ENCODE measurements at regions not wholly inside any gene's neighbourhood (a gene's known extent, or its start where the extent isn't known, plus 50 kb on each side); places are given as distances from the start of the nearest gene placed in this dataset.

DNA sequence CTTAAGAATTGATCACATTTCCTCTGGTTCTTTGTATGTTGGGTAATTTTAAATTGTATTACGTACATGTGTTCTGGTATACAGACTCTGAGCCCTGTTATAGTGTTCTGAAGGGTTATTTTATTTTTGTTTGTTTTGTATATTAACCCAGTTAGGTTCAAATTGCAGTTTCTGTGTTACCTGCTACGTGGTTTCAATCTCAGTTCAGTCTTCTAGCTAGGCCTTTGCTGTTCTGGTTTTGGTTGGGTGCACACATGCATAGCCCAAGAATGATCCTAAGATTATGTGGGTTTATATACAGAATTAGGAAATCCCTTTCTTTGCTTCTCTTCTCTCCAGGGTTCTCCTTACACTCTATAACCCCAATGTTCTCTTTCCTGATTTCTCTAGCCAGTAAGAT is 161.0 kb downstream of the PPP1R2C start:
- no peak for DNase-seq

DNA sequence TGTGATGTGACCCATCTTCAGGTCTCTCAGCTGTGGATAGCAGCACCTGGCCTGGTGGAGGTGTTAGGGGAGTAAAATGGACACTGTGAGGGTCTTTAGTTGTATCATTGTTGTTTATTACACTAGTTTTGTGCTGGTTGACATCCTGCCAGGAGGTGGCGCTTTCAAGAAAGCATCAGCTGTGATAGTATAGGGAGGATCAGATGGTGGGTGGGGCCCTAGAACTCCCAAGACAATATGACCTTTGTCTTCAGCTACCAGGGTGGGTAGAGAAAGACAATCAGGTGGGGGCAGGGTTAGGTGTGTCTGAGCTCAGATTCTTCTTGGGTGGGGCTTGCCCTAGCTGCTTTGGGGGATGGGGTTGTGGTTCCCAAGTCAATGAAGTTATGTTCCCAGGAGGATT is 162.8 kb downstream of the PPP1R2C start:
- no peak for DNase-seq

GRCh38 chrX:42606591-42606990 is 171.4 kb downstream of the PPP1R2C start:
- DNase-seq: no peak

- no peak for DNase-seq
These were observed 173.7 kb downstream of the PPP1R2C start for GRCh38 chrX:42604302-42604701.

GRCh38 chrX:42603016-42603415 is 174.9 kb downstream of the PPP1R2C start:
- DNase-seq: no peak

DNA sequence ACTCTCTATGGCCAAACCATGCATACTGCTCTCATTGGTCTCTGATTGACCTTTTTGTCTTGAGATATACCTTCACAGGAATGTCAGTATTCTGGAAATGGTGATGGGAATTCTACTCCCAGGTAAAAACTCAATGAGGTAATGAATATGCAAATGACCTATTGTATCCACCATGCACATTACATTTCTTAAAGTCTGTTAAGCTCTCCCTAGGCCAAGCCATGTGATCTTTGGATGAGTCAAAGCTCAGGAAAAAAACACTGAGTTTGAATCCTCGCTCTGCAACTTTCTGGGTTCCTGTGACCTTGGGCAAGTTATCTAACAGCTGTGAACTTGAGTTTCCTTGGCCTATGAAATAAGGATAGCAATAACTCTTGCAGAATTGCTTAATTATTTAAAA is 175.4 kb downstream of the PPP1R2C start:
- no peak for DNase-seq

GRCh38 chrX:42602136-42602535 is 175.8 kb downstream of the PPP1R2C start:
- no peak for DNase-seq

DNA sequence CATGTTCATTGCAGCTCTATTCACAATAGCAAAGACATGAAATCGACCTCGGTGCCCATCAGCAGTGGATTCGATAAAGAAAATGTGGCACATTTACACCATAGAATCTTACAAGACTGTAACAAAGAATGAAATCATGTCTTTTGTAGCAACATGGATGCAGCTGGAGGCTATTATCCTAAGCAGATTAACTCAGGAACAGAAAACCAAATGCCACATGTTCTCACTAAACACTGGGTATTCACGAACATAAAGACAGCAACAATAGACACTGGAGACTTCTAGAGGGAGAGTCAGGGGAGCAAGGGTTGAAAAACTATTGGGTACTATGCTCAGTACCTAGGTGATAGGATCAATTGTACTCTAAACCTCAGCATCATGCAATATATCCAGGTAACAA is 180.5 kb downstream of the PPP1R2C start:
- no peak for DNase-seq

DNA sequence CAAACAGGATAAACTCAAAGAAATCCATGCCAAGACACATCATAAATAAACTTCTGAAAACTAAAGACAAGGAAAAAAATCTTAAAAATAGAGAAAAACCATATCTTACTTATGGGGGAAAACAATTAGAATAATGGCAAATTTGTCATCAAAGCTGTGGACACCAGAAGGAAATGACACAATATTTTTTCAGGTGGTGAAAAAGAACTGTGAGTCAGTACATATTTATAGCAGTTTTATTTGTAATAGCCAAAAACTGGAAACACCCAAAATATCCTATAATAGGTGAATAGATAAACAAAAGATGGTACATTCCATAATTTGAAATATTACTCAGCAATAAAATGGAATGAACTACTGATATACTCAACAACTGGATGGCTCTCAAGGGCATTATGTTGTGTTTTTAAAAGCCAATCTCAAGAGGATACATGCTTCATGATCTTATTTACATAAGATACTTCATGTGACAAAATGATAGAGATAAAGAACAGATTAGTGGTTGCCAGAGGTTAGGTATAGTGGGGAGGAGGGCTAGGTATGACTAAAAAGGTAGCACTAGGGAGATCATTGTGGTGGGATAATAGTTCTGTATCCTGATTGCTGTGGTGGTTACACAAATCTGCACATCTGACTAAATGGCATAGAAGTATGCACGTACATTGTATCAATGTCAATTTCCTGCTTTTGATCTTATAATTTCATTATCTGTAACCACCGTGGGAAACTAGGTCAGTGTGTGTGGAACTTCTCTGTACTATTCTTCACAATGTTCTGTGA is 191.9 kb downstream of the PPP1R2C start:
- DNase-seq: no peak

DNA sequence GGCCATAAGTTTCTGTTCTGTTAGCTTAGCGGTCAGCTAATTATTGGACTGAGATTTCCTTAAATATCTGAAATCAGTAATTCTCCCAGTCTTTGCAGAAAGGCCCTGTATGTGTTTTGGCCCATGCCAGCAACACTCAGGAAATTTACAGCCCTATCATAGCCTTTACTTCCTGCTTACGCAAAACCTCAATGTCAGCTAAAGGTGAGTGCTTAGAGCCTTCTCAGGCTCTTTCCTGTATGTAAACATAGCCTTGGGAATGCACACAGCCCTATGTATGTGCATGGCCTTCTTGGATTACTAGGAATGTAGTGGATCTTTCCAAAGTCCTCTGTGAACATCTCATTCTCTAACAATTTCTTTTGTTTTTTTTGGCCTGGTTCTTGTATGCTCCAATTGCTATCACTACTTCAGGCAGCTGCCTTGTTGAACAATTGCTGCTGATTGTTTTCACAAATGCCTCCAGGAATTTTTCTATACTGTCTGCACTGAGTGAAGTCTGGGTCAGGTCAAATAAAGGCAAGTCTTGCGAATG is 200.0 kb downstream of the PPP1R2C start:
- DNase-seq: no peak

- DNase-seq: no peak
These were observed 210.7 kb downstream of the PPP1R2C start for GRCh38 chrX:42567268-42567667.

GRCh38 chrX:42565739-42566138 is 212.2 kb downstream of the PPP1R2C start:
- no peak for DNase-seq

DNA sequence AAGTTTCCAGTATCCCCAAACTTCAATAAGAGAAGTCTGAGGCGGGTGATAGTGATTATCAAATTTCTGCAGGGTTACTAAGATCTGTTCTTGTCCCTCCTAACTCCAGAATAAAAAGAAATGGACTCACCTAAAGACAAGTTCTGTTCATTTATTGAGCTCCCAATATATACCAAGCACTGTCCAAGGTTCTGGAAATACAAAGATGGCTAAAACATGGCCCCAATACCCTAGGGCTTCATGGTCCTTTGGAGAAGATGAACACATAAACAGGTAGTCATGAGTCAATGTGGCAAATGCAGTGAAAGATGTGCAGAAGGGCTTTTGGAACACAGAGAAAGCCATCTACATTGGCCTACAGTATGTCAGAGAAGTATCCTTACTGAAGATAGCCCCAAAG is 231.2 kb downstream of the PPP1R2C start:
- DNase-seq: no peak

DNA sequence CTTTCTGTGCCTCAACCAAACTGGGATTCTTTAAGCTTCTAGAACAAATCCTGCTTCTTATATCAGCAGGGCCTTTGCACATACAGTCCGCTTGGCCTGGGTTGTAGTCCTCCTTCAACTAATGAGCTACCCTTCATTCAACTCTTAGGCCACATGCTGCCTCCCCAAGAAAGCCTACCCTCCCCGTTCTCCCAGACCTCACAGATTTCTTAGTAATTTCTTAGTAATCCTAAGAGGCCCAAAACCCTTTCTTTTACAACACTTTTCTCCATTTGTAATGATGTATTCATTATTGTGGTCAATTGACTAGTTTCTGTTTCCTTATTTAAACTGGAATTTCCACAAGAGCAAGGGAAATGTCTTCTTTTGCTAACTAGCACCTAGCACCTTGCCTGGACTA is 233.1 kb downstream of the PPP1R2C start:
- DNase-seq: no peak

DNA sequence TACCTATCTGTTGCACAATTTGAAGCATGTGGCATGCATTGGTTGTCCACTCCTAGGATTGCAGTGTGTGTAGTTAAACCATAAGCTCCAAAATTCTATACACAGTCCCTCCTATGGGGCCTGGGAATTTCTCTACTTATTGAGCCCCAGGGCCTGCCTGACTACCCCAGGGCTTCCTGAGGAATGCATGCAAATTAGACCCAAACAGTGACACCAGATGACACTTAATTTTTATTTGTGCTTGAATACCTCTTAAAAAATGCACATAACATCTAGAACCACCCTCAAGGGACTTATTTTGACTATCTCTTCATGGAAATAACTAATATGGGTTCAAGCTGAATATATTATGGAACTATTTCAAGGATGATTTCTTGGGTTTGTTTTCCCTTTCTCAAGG is 236.4 kb downstream of the PPP1R2C start:
- DNase-seq: no peak

DNA sequence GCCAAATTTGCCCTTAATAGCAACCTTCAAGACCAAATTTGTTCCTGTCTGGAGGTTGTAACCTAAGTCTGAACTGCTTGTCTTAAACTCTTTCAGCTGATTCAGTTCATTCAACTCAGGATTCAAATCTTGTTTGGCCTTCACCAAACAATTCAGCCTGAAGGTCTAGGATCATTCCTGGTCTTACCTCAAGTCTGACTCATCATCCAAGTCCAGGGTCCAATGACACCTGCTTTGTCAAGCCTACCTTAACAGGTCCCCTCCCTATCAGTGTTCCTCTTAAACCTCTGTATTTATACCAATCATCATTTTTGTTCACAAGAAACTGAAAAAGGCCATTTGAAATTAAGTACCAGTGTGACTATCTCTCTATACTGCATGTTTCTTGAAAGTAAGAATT is 237.8 kb downstream of the PPP1R2C start:
- DNase-seq: no peak

DNA sequence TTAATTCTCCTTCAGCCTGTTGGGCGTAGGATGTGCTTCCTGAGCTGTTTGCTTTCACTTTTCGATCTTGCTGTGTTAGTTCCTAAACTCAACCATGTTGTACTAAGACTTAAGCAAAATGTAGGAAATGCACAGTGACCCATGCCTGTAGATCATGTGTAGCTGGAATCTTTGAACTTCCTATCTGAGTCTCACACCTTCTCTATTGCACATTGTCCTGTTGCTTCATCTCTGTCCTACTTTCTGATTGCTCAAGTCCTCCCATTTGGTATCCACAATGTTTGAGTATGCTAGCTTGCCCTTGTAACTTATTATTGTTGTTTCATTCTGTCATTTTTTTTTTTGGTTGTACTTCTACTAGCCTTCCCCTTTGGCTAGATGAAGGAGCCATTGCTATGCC is 239.6 kb downstream of the PPP1R2C start:
- no peak for DNase-seq

- DNase-seq: no peak
These were observed 241.7 kb downstream of the PPP1R2C start for GRCh38 chrX:42536286-42536685.

- no peak for DNase-seq
These were observed 242.7 kb downstream of the PPP1R2C start for GRCh38 chrX:42535233-42535632.

- DNase-seq: no peak
These were observed 244.2 kb downstream of the PPP1R2C start for GRCh38 chrX:42533761-42534160.

GRCh38 chrX:42531441-42531840 is 246.5 kb downstream of the PPP1R2C start:
- no peak for DNase-seq

- no peak for DNase-seq
These were observed 247.9 kb downstream of the PPP1R2C start for GRCh38 chrX:42530027-42530426.

DNA sequence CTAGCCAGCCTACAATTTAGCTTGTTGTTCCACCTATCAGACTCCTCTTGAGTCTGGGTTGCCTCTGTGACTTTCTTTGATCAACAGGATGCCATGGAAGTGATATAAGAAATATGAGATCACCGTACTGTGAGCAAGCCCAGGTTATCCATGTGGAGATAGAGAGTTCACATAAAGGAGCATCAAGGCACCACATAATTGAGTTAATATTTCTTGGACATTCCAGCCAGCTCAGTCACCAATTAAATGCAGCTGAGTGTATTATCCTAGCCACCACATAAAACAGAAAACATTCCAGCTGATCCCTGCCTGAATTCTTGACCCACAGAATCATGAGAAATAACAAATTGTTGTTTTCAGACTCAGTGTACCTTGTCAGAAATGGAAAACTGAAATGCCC is 253.6 kb downstream of the PPP1R2C start:
- no peak for DNase-seq

DNA sequence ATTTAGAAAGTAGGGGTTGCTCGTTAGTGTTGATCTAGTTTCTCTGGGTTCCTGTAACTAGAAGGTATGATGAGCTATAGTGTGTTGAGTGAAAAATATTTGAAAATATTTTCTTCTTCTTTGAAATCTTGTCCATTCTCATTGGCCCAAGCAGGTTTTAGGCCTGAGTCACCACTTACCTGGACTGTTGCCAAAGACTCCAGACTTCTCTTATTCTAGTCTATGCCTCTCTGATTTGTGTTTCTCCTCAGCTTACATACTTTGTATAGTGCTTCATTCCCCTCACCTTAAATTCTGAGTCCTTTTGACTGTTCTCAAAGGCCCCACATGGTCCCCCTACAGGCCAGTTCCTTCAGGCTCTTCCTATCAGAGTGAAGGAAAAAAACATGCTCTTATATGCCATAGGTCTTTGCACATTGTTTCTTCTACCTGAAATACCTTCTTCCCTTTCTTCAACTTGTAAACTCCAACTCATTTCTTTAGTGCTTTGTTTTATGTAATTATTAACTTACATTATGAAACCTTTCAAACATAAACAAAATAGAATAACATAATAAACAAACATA is 258.2 kb downstream of the PPP1R2C start:
- DNase-seq: no peak

- no peak for DNase-seq
These were observed 262.0 kb downstream of the PPP1R2C start for GRCh38 chrX:42515939-42516338.
